H1 (cell line): ENCODE measurements at regions not wholly inside any gene's neighbourhood (a gene's known extent, or its start where the extent isn't known, plus 50 kb on each side); places are given as distances from the start of the nearest gene placed in this dataset.

Source experiments
- CTCF ChIA-PET: fragments of 300-600 bp; sonication (Branson Sonifier 250); formaldehyde crosslinking; loops from one replicate; lab custom pipeline; 2021; ENCODE audit not compliant: partially characterized antibody; lab: Charles Lee
- POLR2A ChIA-PET: fragments of 300-600 bp; sonication (Branson Sonifier 250); formaldehyde crosslinking; loops from one replicate; lab custom pipeline; 2021; ENCODE audit warnings: inconsistent platforms; ENCODE audit not compliant: partially characterized antibody; lab: Charles Lee
- DNase-seq, 2 experiments: peaks; one replicate each; pipeline versions ENCODE4 v3.0.0 to v3.0.0-alpha.2; 2010 to 2022; ENCODE audit warnings: low spot score in 2 of 2, low read depth in 1 of 2, mixed read lengths in 1 of 2
- FAIRE-seq: peaks from 2 replicates; lab custom pipeline; 2011; peaks lifted over from hg19 to GRCh38; lab: Jason Lieb, UNC
- H2AFZ ChIP-seq: 2 replicates; pipeline ENCODE4 v1.8.1; 2012; ENCODE audit warnings: low read length, inconsistent platforms
- H2AK5ac ChIP-seq: 2 replicates; pipeline ENCODE4 v1.6.1; 2013; ENCODE audit warnings: low read depth, low read length
- H2BK120ac ChIP-seq: replicated peaks from 2 replicates; pipeline ENCODE3; 2013; ENCODE audit warnings: low read depth, low read length, inconsistent platforms
- H2BK12ac ChIP-seq: 2 replicates; pipeline ENCODE4 v1.6.1; 2013; ENCODE audit warnings: low read depth, low read length
- H2BK15ac ChIP-seq: 2 replicates; pipeline ENCODE4 v1.6.1; 2013; ENCODE audit warnings: low read length
- H2BK20ac ChIP-seq: 2 replicates; pipeline ENCODE4 v1.6.1; 2013; ENCODE audit warnings: low read length
- H2BK5ac ChIP-seq: 2 replicates; pipeline ENCODE4 v1.6.1; 2013; ENCODE audit warnings: low read depth, low read length
- H3K14ac ChIP-seq: 2 replicates; pipeline ENCODE4 v1.6.1; 2013; ENCODE audit warnings: inconsistent platforms; ENCODE audit not compliant: insufficient read length
- H3K18ac ChIP-seq: 2 replicates; pipeline ENCODE4 v1.6.1; 2013; ENCODE audit warnings: low read length; ENCODE audit errors: extremely low read depth
- H3K23ac ChIP-seq: 2 replicates; pipeline ENCODE4 v1.6.1; 2013; ENCODE audit warnings: inconsistent platforms; ENCODE audit not compliant: insufficient read length
- H3K23me2 ChIP-seq: 2 replicates; pipeline ENCODE4 v1.6.1; 2013; ENCODE audit warnings: low read depth, low read length
- H3K27ac ChIP-seq: 2 replicates; pipeline ENCODE4 v1.6.1; 2011; ENCODE audit warnings: low read depth, low read length, inconsistent platforms
- H3K27me3 ChIP-seq, 4 experiments: replicated peaks in 1 of 4; 1 replicate in 1 of 4; 2 replicates in 3 of 4; pipeline versions ENCODE4 v1.6.1 to v1.8.1; 2011 to 2013; ENCODE audit warnings: low read length in 3 of 4, mild to moderate bottlenecking in 3 of 4, inconsistent platforms in 2 of 4, mixed read lengths in 2 of 4, moderate library complexity in 1 of 4; ENCODE audit not compliant: control insufficient read depth in 3 of 4, insufficient read depth in 3 of 4; ENCODE audit errors: extremely low read depth in 1 of 4
- H3K36me3 ChIP-seq, 4 experiments: 2 replicates each; pipeline versions ENCODE4 v1.6.1 to v1.8.1; 2011 to 2013; ENCODE audit warnings: mild to moderate bottlenecking in 4 of 4, low read length in 3 of 4, moderate library complexity in 2 of 4, control low read depth in 1 of 4, inconsistent platforms in 1 of 4; ENCODE audit not compliant: insufficient read depth in 4 of 4, control insufficient read depth in 2 of 4
- H3K4ac ChIP-seq: replicated peaks from 2 replicates; pipeline ENCODE3; 2013; ENCODE audit warnings: low read length, low read depth, mixed read lengths, inconsistent platforms; ENCODE audit not compliant: insufficient read length
- H3K4me1 ChIP-seq, 4 experiments: replicated peaks in 1 of 4; 1 replicate in 1 of 4; 2 replicates in 3 of 4; pipeline versions ENCODE4 v1.6.1 to v1.8.1; 2011 to 2013; ENCODE audit warnings: low read length in 3 of 4, inconsistent platforms in 2 of 4, mixed read lengths in 1 of 4; ENCODE audit not compliant: insufficient read depth in 4 of 4, control insufficient read depth in 3 of 4
- H3K4me2 ChIP-seq, 2 experiments: 2 replicates each; pipeline versions ENCODE4 v1.6.1 to v1.8.1; 2011 to 2013; ENCODE audit warnings: low read depth in 2 of 2, low read length in 2 of 2, control low read depth in 1 of 2, inconsistent platforms in 1 of 2, mild to moderate bottlenecking in 1 of 2; ENCODE audit not compliant: insufficient read depth in 1 of 2
- H3K4me3 ChIP-seq, 4 experiments: fragments of 200-600, 300-600 bp in 1 of 4; sonication (generic), shearing (Covaris generic), sonication (Bioruptor Twin) in 1 of 4; 2 replicates each; pipeline versions ENCODE4 v1.5.1 to v1.8.1; 2011 to 2016; ENCODE audit warnings: low read length in 4 of 4, low read depth in 3 of 4, control low read depth in 2 of 4, inconsistent platforms in 2 of 4, mild to moderate bottlenecking in 2 of 4, mixed read lengths in 1 of 4, moderate library complexity in 1 of 4; ENCODE audit not compliant: insufficient read depth in 2 of 4; ENCODE audit errors: extremely low read depth in 1 of 4
- H3K56ac ChIP-seq: replicated peaks from 2 replicates; pipeline ENCODE3; 2013; ENCODE audit warnings: low read depth, mild to moderate bottlenecking, mixed read lengths, low read length, inconsistent platforms; ENCODE audit not compliant: insufficient read length
- H3K79me1 ChIP-seq: 2 replicates; pipeline ENCODE4 v1.6.1; 2013; ENCODE audit warnings: low read depth, low read length, control low read depth
- H3K79me2 ChIP-seq, 2 experiments: 2 replicates each; pipeline versions ENCODE4 v1.6.1 to v1.8.1; 2012 to 2013; ENCODE audit warnings: low read length in 2 of 2, mild to moderate bottlenecking in 2 of 2, inconsistent platforms in 1 of 2; ENCODE audit not compliant: insufficient read depth in 2 of 2, control insufficient read depth in 1 of 2
- H3K9ac ChIP-seq, 4 experiments: replicated peaks in 1 of 4; 1 replicate in 1 of 4; 2 replicates in 3 of 4; pipeline versions ENCODE4 v1.6.1 to v1.8.1; 2011 to 2013; ENCODE audit warnings: low read depth in 3 of 4, low read length in 3 of 4, control low read depth in 2 of 4, mild to moderate bottlenecking in 2 of 4, moderate library complexity in 2 of 4, inconsistent platforms in 1 of 4; ENCODE audit errors: extremely low read depth in 1 of 4
- H3K9me3 ChIP-seq, 2 experiments: 2 replicates each; pipeline versions ENCODE4 v1.6.1 to v1.8.1; 2012 to 2013; ENCODE audit warnings: mild to moderate bottlenecking in 2 of 2, moderate library complexity in 2 of 2, control low read depth in 1 of 2, inconsistent platforms in 1 of 2, low read depth in 1 of 2, low read length in 1 of 2, mixed read lengths in 1 of 2; ENCODE audit not compliant: insufficient read depth in 2 of 2
- H4K20me1 ChIP-seq, 2 experiments: replicated peaks in 1 of 2; 2 replicates each; pipeline versions ENCODE3 to v1.8.1; 2011 to 2013; ENCODE audit warnings: inconsistent platforms in 2 of 2, low read length in 2 of 2, mild to moderate bottlenecking in 1 of 2; ENCODE audit not compliant: insufficient read depth in 2 of 2, control insufficient read depth in 1 of 2
- H4K5ac ChIP-seq: 2 replicates; pipeline ENCODE4 v1.6.1; 2013; ENCODE audit warnings: low read length, low read depth, mixed read lengths, inconsistent platforms; ENCODE audit not compliant: insufficient read length
- H4K8ac ChIP-seq: 2 replicates; pipeline ENCODE4 v1.8.0; 2013; ENCODE audit warnings: mild to moderate bottlenecking, moderate library complexity, low read length, inconsistent platforms; ENCODE audit not compliant: insufficient read depth; ENCODE audit errors: extremely low read depth
- H4K91ac ChIP-seq: replicated peaks from 2 replicates; pipeline ENCODE3; 2013; ENCODE audit warnings: low read length, mixed read lengths, inconsistent platforms; ENCODE audit not compliant: insufficient read length
- BACH1 ChIP-seq: IDR thresholded peaks from 2 replicates; pipeline ENCODE4 v1.6.1; 2012; ENCODE audit warnings: low read length, improper control_type of control experiment
- CBX5 ChIP-seq: fragments of 300-800, 300-1000 bp; sonication (generic); IDR thresholded peaks from 2 replicates; pipeline ENCODE4 v1.7.1; 2016; ENCODE audit warnings: antibody characterized with exemption, low read length, low read depth
- CTBP2 ChIP-seq: IDR thresholded peaks from 2 replicates; pipeline ENCODE4 v1.7.0; 2011; ENCODE audit warnings: borderline replicate concordance, mild to moderate bottlenecking, moderate library complexity, mixed read lengths, low read length; ENCODE audit not compliant: insufficient read depth, insufficient read length
- GABPA ChIP-seq: IDR thresholded peaks from 2 replicates; pipeline ENCODE4 v1.6.1; 2011; ENCODE audit warnings: mild to moderate bottlenecking, low read length, moderate library complexity, borderline replicate concordance; ENCODE audit not compliant: insufficient read depth
- KDM1A ChIP-seq: fragments of 200-600, 300-600 bp; sonication (generic); IDR thresholded peaks from 2 replicates; pipeline ENCODE4 v1.7.1; 2016; ENCODE audit warnings: mild to moderate bottlenecking, low read length, borderline replicate concordance
- MAX ChIP-seq: IDR thresholded peaks from 2 replicates; pipeline ENCODE4 v1.6.1; 2012; ENCODE audit warnings: inconsistent platforms
- POLR2A ChIP-seq, 2 experiments: IDR thresholded peaks; 1 replicate in 1 of 2; 2 replicates in 1 of 2; pipeline ENCODE4 v1.6.1; 2011; ENCODE audit warnings: low read depth in 2 of 2, low read length in 2 of 2, mild to moderate bottlenecking in 2 of 2; ENCODE audit errors: control extremely low read depth in 1 of 2
- POU5F1 ChIP-seq: IDR thresholded peaks from 2 replicates; pipeline ENCODE4 v1.6.1; 2011; ENCODE audit warnings: low read depth, mild to moderate bottlenecking, low read length, moderate library complexity
- RAD21 ChIP-seq, 2 experiments: IDR thresholded peaks in 1 of 2; conservative IDR thresholded peaks in 1 of 2; 2 replicates each; pipeline ENCODE4 v1.6.1; 2011; ENCODE audit warnings: low read depth in 2 of 2, low read length in 2 of 2, improper control_type of control experiment in 1 of 2, inconsistent platforms in 1 of 2, mild to moderate bottlenecking in 1 of 2, moderate library complexity in 1 of 2
- SP2 ChIP-seq: IDR thresholded peaks from 2 replicates; pipeline ENCODE4 v1.6.1; 2012; ENCODE audit warnings: mild to moderate bottlenecking, low read length, inconsistent platforms
- SUZ12 ChIP-seq: fragments of 200-600 bp; sonication (generic); IDR thresholded peaks from 2 replicates; pipeline ENCODE4 v1.6.1; 2012; ENCODE audit warnings: mild to moderate bottlenecking, inconsistent platforms, low read length, moderate library complexity, mixed read lengths
- USF2 ChIP-seq: IDR thresholded peaks from 2 replicates; pipeline ENCODE4 v1.6.1; 2011; ENCODE audit warnings: low read length, improper control_type of control experiment
- WGBS, 2 experiments: shearing (Covaris generic) in 1 of 2; methylation state at CpG; one replicate each; pipeline versions ENCODE4 v1.1.6 to v1.1.7; 2013 to 2015; ENCODE audit warnings: low lambda C conversion rate in 2 of 2, mixed read lengths in 2 of 2, inconsistent platforms in 1 of 2, low coverage in 1 of 2, missing lambda C conversion rate in 1 of 2; ENCODE audit not compliant: insufficient replicate concordance in 2 of 2, insufficient coverage in 1 of 2, insufficient read length in 1 of 2; ENCODE audit errors: extremely low coverage in 1 of 2, missing lambda C conversion rate in 1 of 2; 5-methylcytosine and 5-hydroxymethylcytosine counted together

GRCh38 chr6:14738933-14739332 lies 506.9 kb upstream of the JARID2 start:
- H2BK15ac ChIP-seq: no peak overlapping the region
- no peak overlapping the region for H3K4ac ChIP-seq
- ChIA-PET CTCF (no interaction called here), POLR2A (no interaction called here)
- H3K23ac ChIP-seq: no peak overlapping the region
- no peak for TF ChIP-seq SP2
- no peak for TF ChIP-seq POU5F1
- no peak for TF ChIP-seq SUZ12
- no peak for TF ChIP-seq BACH1
- no peak for TF ChIP-seq RAD21 (IDR thresholded peaks at IDR 0.05 in 1 of 2, conservative IDR thresholded peaks at IDR 0.05 in 1 of 2; ENCODE audit: low read depth in 2 of 2, low read length in 2 of 2)
- no peak for TF ChIP-seq MAX
- no peak for TF ChIP-seq USF2
- TF ChIP-seq CTBP2: no peak
- no peak for TF ChIP-seq GABPA
- TF ChIP-seq KDM1A: no peak
- no peak for TF ChIP-seq CBX5
- TF ChIP-seq POLR2A (IDR thresholded peaks at IDR 0.05; ENCODE audit: control extremely low read depth in 1 of 2, low read depth in 2 of 2, low read length in 2 of 2): no peak
- H2BK120ac ChIP-seq: no peak overlapping the region
- DNase-seq: no peak
- 95% methylated on average over 5 of the region's 5 CpGs; no CpG with 5 or more reads in 1 of the 2 experiments for WGBS, 2 experiments
- no peak overlapping the region for H4K91ac ChIP-seq
- H3K27me3 ChIP-seq: peaks cover 0 to 5% (median 0%) of the 10 kb centered on the region in 4 experiments; a peak in 4 of 7 replicates
- H3K9ac ChIP-seq: no peak overlapping the region
- no peaks in the 10 kb centered on the region; the same call in 1 of the 2 replicates for H3K23me2 ChIP-seq
- H3K27ac ChIP-seq: no peak overlapping the region
- peaks cover 0 to 4% (median 1%) of the 10 kb centered on the region in 4 experiments; a peak in 1 of 7 replicates for H3K4me1 ChIP-seq
- no peaks in the 10 kb centered on the region for H3K9me3 ChIP-seq
- no peak overlapping the region for H2AFZ ChIP-seq
- H3K18ac ChIP-seq: no peak overlapping the region
- no peak overlapping the region for H4K8ac ChIP-seq
- no peak overlapping the region for H3K56ac ChIP-seq
- H3K14ac ChIP-seq: no peak overlapping the region
- H3K4me2 ChIP-seq: no peak overlapping the region
- H3K79me1 ChIP-seq: no peaks in the 10 kb centered on the region
- no peak overlapping the region for H2BK12ac ChIP-seq
- no peak overlapping the region for H2AK5ac ChIP-seq
- peaks cover 0 to 2% (median 0%) of the 10 kb centered on the region in 4 experiments; a peak in 2 of 8 replicates for H3K36me3 ChIP-seq
- no peak overlapping the region for H3K4me3 ChIP-seq
- no peak overlapping the region for H4K5ac ChIP-seq
- no peaks in the 10 kb centered on the region for H4K20me1 ChIP-seq
- no peak overlapping the region for H2BK5ac ChIP-seq
- no peaks in the 10 kb centered on the region for H3K79me2 ChIP-seq
- FAIRE-seq: no peak
- H2BK20ac ChIP-seq: no peak overlapping the region
